Transverse colon (tissue), 3 donors: ENCODE measurements at regions not wholly inside any gene's neighbourhood (a gene's known extent, or its start where the extent isn't known, plus 50 kb on each side); places are given as distances from the start of the nearest gene placed in this dataset.

Source experiments
- CTCF ChIP-seq, 5 experiments: fragments of 200-600 bp in 3 of 5; fragments of 450-650 bp in 2 of 5; sonication (generic) in 3 of 5; IDR thresholded peaks; 1 replicate in 2 of 5; 2 replicates in 3 of 5; pipeline ENCODE4 v1.5.1; 2016 to 2017; ENCODE audit warnings: antibody characterized with exemption in 5 of 5, inconsistent platforms in 3 of 5, mild to moderate bottlenecking in 2 of 5, moderate library complexity in 1 of 5
- EP300 ChIP-seq: sonication (generic); formaldehyde crosslinking; IDR thresholded peaks from one replicate; pipeline ENCODE4 v1.6.1; 2017; ENCODE audit warnings: antibody characterized with exemption, low read depth
- POLR2A ChIP-seq: fragments of 450-650 bp; IDR thresholded peaks from one replicate; pipeline ENCODE4 v1.6.1; 2016; ENCODE audit warnings: antibody characterized with exemption, mild to moderate bottlenecking, moderate library complexity

GRCh38 chr11:127804747-127805400 is 782.5 kb downstream of the ETS1 start:
- TF ChIP-seq POLR2A (no peak), EP300 (no peak), CTCF (IDR thresholded peaks at IDR 0.05) (no peak)
